Stomach (tissue), 8 donors: ENCODE measurements at regions not wholly inside any gene's neighbourhood (a gene's known extent, or its start where the extent isn't known, plus 50 kb on each side); places are given as distances from the start of the nearest gene placed in this dataset.

ENCODE experiments used
- DNase-seq, 2 donors: peaks; one replicate each; pipeline versions ENCODE4 v3.0.0 to v3.0.0-alpha.2; 2013 to 2019
- H3K27ac ChIP-seq, 5 donors: fragments of 200-600 bp in 4 of 5; sonication (generic) in 4 of 5; one replicate each; pipeline ENCODE4 v1.5.1; 2013 to 2019; ENCODE audit warnings: mild to moderate bottlenecking in 1 of 5, moderate library complexity in 1 of 5
- H3K27me3 ChIP-seq, 3 donors: fragments of 200-600 bp; sonication (generic); one replicate each; pipeline ENCODE4 v1.5.1; 2017 to 2019; ENCODE audit warnings: mixed run types in 1 of 3
- H3K36me3 ChIP-seq, 4 donors: fragments of 200-600 bp; sonication (generic); 1 replicate in 3 of 4; 2 replicates in 1 of 4; pipeline ENCODE4 v1.5.1; 2016 to 2019
- H3K4me1 ChIP-seq, 4 donors: fragments of 200-600 bp; sonication (generic); one replicate each; pipeline ENCODE4 v1.5.1; 2016 to 2019
- H3K4me3 ChIP-seq, 4 donors: fragments of 200-600 bp; sonication (generic) in 3 of 4; one replicate each; pipeline ENCODE4 v1.5.1; 2016 to 2019; ENCODE audit warnings: mild to moderate bottlenecking in 1 of 4
- H3K9me3 ChIP-seq, 4 donors: fragments of 200-600 bp; sonication (generic); one replicate each; pipeline ENCODE4 v1.5.1; 2016 to 2019
- EP300 ChIP-seq: sonication (generic); formaldehyde crosslinking; IDR thresholded peaks from one replicate; pipeline ENCODE4 v1.6.1; 2017; ENCODE audit warnings: antibody characterized with exemption
- POLR2A ChIP-seq, 4 donors: fragments of 450-650 bp; IDR thresholded peaks; one replicate each; pipeline ENCODE4 v1.6.1; 2016; ENCODE audit warnings: antibody characterized with exemption in 4 of 4, control low read depth in 2 of 4, mild to moderate bottlenecking in 1 of 4, moderate library complexity in 1 of 4
- POLR2AphosphoS5 ChIP-seq, 3 donors: sonication (generic); formaldehyde crosslinking; IDR thresholded peaks; one replicate each; pipeline ENCODE4 v1.6.1; 2016; ENCODE audit warnings: antibody characterized with exemption in 3 of 3
- WGBS, 5 donors: extraction: QIAGEN DNeasy Blood & Tissue Kit in 3 of 5; methylation state at CpG; one replicate each; pipeline versions ENCODE4 v1.1.5 to v1.1.7; 2013 to 2018; 5-methylcytosine and 5-hydroxymethylcytosine counted together
- intact Hi-C: fragments of 100-400 bp; cut with DNase I; formaldehyde crosslinking; loops from one replicate; pipeline ENCODE4 v1.15.1; 2023; ENCODE audit warnings: low total_unique reads
- TF ChIP-seq, protein P1 (sequence below), 7 experiments: fragments of 450-650 bp in 4 of 7; fragments of 200-600 bp in 3 of 7; sonication (generic) in 3 of 7; IDR thresholded peaks; one replicate each; pipeline ENCODE4 v1.5.1; 2016 to 2019; ENCODE audit warnings: antibody characterized with exemption in 7 of 7, control low read depth in 2 of 7, mild to moderate bottlenecking in 1 of 7
- donor health status: healthy with polysubstance abuse.
- donor health status: Bipolar disorder and iron deficiency.
- donor health status: healthy.

DNA sequence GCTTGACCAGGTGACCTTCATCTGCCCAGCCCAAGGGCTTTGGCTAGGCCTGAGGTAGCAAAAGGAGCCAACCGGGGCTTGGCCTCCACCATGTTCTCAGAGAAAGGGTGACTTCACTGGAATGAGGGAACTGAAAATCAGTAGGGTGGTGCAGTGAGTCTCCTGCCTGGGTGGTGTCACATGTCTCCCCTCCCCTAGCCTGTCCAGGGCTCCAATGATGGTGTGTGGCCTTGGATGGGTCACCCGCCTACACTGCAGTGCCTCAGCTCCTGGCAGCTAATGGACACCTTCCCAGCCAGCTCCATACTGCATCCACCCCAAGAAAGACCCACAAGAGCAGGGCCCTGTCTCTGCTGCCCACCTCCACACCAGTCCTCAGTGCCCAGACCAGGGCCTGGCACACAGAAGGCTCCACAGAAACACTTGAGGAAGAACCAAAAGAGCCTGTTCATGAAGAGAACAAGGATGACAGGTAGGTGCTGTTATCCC lies 678.7 kb downstream of the MATN1 start:
- no peaks in the 10 kb centered on the region for H3K36me3 ChIP-seq
- intact Hi-C loops, result no loop called here
- peaks cover 0 to 16% (median 8%) of the 10 kb centered on the region in 4 donors for H3K9me3 ChIP-seq
- no peak overlapping the region for H3K4me3 ChIP-seq
- no peak overlapping the region for H3K27ac ChIP-seq
- H3K27me3 ChIP-seq, result peaks cover 0 to 41% (median 2%) of the 10 kb centered on the region in 3 donors
- no peaks in the 10 kb centered on the region for H3K4me1 ChIP-seq
- TF ChIP-seq POLR2AphosphoS5 (IDR thresholded peaks at IDR 0.05) (no peak), EP300 (no peak), POLR2A (IDR thresholded peaks at IDR 0.05) (no peak)
- TF ChIP-seq, protein P1, sequence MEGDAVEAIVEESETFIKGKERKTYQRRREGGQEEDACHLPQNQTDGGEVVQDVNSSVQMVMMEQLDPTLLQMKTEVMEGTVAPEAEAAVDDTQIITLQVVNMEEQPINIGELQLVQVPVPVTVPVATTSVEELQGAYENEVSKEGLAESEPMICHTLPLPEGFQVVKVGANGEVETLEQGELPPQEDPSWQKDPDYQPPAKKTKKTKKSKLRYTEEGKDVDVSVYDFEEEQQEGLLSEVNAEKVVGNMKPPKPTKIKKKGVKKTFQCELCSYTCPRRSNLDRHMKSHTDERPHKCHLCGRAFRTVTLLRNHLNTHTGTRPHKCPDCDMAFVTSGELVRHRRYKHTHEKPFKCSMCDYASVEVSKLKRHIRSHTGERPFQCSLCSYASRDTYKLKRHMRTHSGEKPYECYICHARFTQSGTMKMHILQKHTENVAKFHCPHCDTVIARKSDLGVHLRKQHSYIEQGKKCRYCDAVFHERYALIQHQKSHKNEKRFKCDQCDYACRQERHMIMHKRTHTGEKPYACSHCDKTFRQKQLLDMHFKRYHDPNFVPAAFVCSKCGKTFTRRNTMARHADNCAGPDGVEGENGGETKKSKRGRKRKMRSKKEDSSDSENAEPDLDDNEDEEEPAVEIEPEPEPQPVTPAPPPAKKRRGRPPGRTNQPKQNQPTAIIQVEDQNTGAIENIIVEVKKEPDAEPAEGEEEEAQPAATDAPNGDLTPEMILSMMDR (IDR thresholded peaks at IDR 0.05), result no peak
- DNase-seq, result no peak
- WGBS, 5 donors, result 85 to 100% (median 94%) methylated on average over 1 to 2 of the region's 2 CpGs

DNA sequence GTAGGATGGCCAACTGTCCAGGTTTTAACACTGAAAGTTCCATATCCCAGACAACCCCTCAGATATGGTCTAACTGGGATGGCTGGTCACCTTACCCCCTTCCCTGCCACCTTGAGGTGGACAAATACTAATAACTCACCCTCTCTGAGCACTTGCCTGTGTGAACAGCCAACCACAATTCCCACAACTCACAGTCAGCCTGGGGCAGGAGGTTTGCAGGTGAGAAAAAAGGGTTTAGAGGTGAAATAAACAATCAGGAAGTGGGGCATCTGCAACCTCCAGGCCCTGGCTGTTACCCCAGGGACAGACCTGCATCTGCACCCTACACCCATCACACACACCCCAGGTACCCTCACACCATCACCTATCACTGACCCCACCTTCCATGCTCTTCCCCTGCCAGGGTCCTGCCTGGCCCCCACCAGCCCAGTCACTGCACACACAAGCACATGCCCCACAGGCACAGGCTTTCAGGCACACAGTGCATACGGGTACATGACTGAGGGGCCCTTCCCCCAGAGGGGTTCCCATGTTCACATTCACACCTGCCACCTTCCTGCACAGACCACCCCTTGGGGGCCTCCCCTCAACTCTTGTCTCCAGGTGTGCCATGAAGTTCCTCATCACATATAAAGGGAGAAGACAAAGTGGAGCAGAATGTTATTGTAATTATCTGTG lies 679.5 kb downstream of the MATN1 start:
- 56 to 76% (median 67%) methylated on average over 1 of the region's 1 CpG for WGBS, 5 donors
- intact Hi-C loops, result no loop called here
- no peak for DNase-seq

DNA sequence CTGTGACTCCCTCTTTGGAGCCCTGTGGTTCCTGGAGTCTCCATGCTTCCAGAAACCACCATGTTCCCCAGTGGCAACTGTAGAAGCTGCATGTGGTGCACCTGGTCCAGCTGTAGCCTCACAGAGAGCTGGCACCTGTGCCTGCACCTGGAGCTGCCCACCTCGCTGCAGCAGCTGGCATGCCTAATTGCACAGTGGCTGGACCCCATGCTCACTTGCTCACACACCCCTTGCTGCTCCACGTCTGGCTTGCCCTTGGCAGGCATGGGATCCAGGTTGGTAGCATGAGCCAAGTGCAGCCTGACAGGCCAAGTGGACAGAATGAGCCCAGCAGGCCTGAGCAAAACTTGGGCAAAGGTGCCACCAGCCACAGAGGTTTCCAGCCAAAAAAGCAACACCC lies 680.1 kb downstream of the MATN1 start:
- H3K4me1 ChIP-seq, result no peaks in the 10 kb centered on the region
- no peak for TF ChIP-seq POLR2AphosphoS5 (IDR thresholded peaks at IDR 0.05)
- no peak for TF ChIP-seq EP300
- TF ChIP-seq, protein P1 (IDR thresholded peaks at IDR 0.05), result no peak
- TF ChIP-seq POLR2A (IDR thresholded peaks at IDR 0.05), result no peak
- no peaks in the 10 kb centered on the region for H3K36me3 ChIP-seq
- H3K27ac ChIP-seq, result no peak overlapping the region
- peaks cover 0 to 26% (median 2%) of the 10 kb centered on the region in 3 donors for H3K27me3 ChIP-seq
- 60 to 76% (median 67%) methylated on average over 1 to 2 of the region's 2 CpGs for WGBS, 5 donors
- intact Hi-C loops, result no loop called here
- H3K9me3 ChIP-seq, result peaks cover 0 to 16% (median 8%) of the 10 kb centered on the region in 4 donors
- no peak overlapping the region for H3K4me3 ChIP-seq
- DNase-seq, result no peak

More for the DNA sequence above, 679.5 kb downstream of the MATN1 start:
- TF ChIP-seq EP300, result no peak
- no peak for TF ChIP-seq POLR2AphosphoS5 (IDR thresholded peaks at IDR 0.05)
- no peak for TF ChIP-seq POLR2A (IDR thresholded peaks at IDR 0.05)
- TF ChIP-seq, protein P1 (IDR thresholded peaks at IDR 0.05), result no peak
- Histone ChIP-seq H3K4me3 (no peak overlapping the region), H3K27ac (no peak overlapping the region), H3K27me3 (peaks cover 0 to 32% (median 2%) of the 10 kb centered on the region in 3 donors), H3K4me1 (no peaks in the 10 kb centered on the region), H3K9me3 (peaks cover 0 to 16% (median 8%) of the 10 kb centered on the region in 4 donors), H3K36me3 (no peaks in the 10 kb centered on the region)

DNA sequence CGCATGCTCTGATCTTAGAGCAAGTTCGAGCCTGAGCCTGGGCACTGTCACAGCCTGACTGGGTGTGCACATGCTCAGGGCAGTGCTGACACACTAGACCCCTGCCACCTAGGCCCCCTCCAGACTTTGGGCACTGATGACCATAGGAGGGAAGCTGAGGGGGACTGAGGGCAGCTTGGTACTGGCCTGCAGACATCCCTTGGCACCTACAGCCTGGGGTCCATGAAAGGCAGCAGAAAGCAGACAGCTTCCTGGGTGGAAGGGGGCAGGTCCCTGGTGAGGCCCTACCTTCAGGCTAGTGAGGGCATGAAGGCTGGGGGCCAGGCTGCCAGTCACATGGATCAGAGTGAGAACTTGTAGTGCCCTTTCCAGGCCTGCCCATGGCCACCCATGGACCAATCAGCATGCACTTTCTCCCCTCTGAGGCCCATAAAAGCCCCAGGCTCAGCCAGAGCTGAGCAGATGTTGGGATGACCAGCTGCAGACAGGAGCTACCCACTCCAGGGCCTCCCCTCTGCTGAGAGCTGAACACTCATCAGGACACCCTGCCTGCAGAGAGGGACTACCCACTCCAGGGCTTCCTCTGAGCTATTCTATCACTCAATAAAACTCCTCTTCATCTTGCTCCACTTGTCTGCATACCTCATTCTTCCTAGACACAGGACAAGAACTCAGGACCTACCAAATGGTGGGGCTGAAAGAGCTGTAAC lies 680.8 kb downstream of the MATN1 start:
- Histone ChIP-seq H3K9me3 (peaks cover 0 to 16% (median 8%) of the 10 kb centered on the region in 4 donors), H3K27ac (no peak overlapping the region), H3K36me3 (no peaks in the 10 kb centered on the region), H3K27me3 (peaks cover 0 to 23% (median 2%) of the 10 kb centered on the region in 3 donors), H3K4me3 (no peak overlapping the region), H3K4me1 (no peaks in the 10 kb centered on the region)
- intact Hi-C loops, result no loop called here
- TF ChIP-seq POLR2A (IDR thresholded peaks at IDR 0.05) (no peak), POLR2AphosphoS5 (IDR thresholded peaks at IDR 0.05) (no peak), EP300 (no peak)
- TF ChIP-seq, protein P1 (IDR thresholded peaks at IDR 0.05), result no peak
- 81 to 98% (median 92%) methylated on average over 2 of the region's 2 CpGs; no CpG with 5 or more reads in 1 of the 5 donors for WGBS, 5 donors
- no peak for DNase-seq
